Activated CD8-positive, alpha-beta memory T cell treated with anti-CD3 and anti-CD28 coated beads, Interleukin-2, amount 50 U/mL, for 1 hour (primary cell): ENCODE measurements at regions not wholly inside any gene's neighbourhood (a gene's known extent, or its start where the extent isn't known, plus 50 kb on each side); places are given as distances from the start of the nearest gene placed in this dataset.
"Not testable (repeated sequence)": the region's sequence is repeated elsewhere in the genome, so short reads cannot be mapped to it uniquely, and the experiment has no call there.

Source experiments
- DNase-seq: peaks from one replicate; pipeline ENCODE4 v3.0.0-alpha.2; 2020; ENCODE audit errors: extremely low read depth

DNA sequence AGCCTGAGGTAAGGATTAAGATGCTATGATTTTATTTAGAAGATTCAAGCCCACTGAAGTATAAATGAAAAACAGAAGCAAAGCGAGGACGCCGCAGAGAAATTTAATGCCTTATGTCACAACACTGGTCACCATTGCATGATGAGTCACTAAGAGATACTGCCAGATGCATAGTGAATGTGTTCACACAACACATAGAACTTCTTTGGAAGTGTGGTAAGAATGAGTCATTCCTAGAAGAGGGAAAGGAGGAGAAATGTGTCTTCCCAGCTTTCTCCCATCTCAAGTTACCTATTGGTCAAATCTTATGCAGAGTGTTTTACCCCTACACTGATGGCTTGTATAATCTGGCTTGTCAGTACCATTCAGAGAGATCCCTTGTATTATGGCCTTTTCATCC, 465.3 kb upstream of the ARRDC3 start:
- DNase-seq, result no peak

DNA sequence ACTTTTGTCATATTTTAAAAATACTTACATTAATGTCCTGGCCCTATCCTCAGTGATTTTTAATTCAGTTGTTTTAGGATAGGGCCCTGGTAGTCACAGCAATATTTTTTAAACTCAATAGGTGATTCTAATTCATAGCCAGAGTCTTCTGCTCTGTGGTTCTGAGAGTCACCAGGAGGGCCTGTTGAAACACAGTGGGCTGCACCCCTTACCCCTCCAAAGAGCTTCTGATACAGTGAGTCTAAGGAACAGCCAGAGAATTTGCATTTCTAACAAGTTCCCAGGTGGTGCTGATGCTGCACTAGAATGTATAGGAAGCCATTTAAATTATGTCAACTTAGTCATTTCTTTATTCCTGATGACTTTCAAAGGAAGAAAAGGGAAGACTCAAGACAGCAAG, 458.3 kb upstream of the ARRDC3 start:
- no peak for DNase-seq

DNA sequence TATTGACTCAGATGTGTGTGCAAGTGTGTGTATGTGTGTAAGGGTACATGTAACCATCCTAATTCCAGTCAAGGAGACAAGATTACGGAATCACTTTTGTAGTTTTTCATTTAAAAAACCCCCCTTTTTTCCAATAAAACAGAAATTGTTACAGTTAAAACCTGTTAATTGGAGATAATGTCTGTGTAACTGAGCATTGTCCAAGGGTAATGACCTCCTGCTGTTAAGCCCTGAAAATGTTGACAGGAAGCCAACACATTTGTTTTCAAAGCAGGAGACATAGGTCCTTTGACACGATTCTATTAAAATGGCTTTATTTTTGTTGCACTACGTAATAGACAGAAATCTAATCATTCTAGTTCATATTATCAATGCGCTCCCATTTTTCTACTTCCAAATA, 457.3 kb upstream of the ARRDC3 start:
- no peak for DNase-seq

DNA sequence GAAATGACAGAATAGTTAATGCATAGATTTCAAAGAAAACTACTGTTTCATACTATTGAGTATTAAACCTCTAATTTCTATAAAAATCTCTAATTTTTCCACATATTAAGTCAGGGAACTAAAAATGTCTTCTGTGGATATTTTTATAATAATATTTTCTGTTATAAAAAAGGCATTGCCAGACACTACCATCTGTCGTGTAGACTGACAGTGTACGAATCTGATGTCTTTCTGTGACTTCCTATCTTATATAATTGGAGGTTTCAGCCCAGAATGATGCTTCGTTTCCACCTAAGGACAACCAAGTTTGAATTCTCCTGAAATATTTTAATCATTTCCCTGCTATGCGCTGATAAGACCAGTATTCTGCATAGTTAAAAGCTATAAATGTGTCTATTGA, 456.6 kb upstream of the ARRDC3 start:
- DNase-seq, result no peak

DNA sequence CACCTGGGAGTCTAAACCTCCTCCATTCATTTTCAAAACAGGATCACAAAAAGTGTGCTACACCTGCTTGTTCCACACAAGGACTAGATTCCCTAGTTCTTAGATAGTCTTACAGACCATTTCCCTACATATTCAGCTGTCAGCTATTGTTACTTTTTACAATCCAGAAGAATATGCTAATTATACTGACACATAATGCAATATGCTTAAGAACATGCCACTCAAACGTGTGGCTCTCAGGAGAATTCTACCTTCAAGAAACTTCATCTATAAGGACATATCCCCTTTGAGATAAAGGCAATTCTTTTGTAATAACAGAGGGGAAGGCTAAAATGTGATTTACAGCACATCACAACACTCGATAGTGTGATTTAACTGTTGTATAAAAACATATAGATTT, 456.1 kb upstream of the ARRDC3 start:
- no peak for DNase-seq

DNA sequence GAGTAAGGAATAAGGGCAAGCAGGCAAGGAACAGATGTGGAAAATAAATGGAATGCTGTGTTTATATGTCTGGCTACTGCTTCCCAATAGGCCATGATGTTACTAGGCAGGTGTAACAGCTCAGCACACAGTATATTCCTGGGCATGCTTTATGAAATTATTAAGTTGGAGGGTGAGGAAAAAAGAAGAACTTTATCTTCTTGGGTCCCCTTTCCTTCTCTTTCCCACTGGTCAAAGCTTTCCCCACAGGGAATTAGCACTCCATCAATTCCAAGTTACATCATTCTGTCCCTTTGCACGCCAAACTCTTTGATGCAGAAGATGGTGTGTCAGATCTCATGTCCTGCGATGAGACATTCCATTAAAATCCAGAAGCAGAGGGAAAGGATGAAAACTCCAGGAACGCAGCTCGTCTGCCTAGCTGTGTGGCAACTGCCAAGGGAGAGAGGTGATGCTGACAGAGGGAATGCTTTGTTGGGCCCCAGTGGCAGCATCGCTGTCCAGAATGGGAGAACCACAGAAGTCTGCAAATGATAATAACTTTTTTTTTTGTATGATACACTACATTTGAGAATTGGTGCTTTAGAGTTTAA, 447.3 kb upstream of the ARRDC3 start:
- no peak for DNase-seq

DNA sequence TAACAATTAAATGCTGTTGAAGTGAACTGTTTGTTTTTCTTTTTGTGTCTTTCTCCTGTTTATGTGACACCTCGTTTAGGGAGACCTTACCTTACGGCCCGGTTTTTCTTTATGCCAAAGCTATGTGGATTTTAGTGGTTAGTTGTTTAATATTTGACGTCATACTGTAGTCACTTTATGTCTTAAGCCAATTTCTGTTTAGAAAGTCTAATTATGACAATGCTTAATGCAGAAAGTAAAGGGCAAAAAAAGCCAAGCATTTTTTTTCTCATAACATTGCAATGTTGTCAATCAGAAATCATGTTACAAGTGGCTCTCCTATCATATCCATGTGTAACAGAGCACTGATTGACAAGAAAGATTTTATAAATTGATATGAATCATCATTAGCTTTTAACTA, 442.5 kb upstream of the ARRDC3 start:
- no peak for DNase-seq

DNA sequence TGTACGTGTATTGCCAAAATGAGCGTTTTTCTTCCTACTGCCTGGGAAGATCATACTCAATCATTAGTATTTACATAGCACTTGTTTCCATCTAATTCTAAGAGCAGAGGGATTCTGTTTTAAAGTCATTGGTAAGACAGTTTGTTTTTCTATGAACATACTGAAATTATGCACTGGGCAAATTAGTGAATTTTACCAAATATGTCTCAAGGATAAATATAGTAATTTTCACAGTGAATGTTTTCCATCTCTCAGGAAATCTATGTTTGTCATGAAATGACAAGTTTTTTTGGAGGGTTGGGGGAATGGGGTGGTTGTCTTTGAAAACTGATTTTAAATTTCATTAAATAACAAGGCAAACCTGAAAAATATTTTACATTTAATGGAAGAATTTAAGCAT, 441.3 kb upstream of the ARRDC3 start:
- no peak for DNase-seq

DNA sequence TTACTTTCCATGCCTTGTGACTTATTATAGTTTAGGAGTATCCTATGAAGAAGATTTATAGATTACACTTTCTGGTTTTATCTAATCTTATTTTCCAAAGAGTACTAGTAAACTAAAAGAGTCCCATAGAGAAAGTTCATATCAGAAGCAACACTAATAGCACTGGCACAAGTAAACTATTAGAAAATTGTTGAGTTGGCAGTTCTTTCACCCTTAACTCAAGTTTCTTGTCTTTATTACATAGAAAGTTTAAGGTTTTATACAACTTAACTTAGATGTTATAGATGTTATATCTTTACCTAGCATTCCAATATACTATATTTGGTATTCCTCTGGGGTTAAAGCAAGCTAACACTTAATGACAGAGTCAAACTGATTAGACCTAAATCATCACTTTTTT, 437.8 kb upstream of the ARRDC3 start:
- DNase-seq, result no peak

DNA sequence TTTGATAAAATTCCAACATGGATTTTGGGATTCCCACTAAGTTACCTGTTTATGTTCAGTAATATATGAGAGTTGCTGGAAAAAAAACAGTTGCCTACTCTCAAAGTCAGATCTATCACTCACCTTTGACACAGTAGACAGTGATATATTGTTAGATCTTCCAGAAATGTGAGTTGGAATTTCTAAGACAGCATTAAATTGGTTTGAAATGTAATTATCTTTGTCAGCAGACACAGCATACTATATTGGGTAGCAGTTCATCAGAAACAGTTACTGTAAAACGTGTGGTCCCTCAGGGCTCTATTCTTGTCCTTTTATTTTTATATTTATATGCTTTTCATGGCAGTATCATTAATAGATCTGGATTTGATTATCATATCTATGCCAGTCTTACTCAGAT, 433.6 kb upstream of the ARRDC3 start:
- no peak for DNase-seq

DNA sequence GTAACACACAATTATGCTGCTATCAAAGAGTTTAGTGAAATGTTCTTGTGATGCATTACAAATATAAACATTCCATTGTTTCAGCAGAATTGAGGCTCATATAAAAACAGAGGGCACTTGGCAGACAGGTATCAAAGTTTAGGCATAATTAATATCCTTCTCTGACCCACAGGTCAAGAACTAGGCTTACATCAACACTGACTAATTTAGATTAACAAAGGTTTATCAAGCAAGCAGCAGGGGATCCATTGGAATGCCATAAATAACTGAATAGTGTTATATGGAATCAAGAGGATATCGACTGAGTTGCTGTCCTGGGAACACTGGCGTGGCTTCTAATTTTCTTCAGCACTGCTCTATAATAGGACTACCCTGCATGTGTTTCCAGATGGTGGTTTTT, 414.5 kb upstream of the ARRDC3 start:
- no peak for DNase-seq

DNA sequence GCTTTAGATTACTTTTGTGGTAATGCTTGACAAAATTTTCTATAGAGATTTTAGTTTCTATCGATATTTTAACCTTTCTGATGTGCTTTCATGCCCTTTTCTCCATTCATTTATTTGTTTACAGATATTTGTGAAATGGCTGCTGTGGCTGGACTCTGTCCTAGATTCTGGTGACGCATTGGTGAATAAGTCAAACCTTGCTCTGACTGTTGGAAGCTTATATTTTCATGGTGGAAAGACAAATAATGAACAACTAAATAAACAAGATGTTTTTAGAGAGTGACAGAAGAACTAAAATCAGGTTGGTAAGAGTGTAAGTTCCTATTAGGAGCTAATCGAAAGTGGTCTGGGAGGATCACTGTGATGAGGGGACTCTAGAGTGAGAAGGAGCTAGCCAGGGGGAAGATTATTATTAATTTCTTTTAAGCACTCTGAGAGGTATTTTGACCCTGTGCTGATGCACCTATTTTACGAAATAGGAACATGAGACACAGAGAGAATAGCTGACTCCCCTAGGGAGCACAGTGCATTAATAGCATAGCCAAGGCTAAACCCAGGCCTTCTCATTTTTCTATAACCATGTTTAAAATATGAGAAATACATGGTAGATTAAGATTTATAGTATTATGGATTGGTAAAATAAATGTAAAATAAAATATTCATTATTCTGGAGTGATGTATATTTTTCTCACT, 411.9 kb upstream of the ARRDC3 start:
- no peak for DNase-seq

DNA sequence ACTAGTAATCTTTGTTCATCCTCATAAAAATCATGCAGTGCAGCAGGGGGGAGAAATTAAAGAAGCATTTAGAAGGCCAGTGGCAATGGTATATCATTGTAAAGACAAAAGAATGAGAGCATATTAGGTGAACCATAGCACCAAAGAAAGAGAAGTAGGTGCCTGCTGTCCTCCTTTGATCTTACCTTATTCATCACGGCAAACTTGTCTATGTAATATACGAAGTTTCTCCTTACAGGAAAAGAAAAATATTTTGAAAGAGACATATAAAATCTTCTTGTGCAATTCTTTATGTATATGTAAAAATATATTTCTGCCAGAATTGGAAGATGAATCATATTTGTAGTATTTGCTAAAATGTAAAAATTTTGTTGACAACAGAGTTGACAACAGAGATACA, 411.3 kb upstream of the ARRDC3 start:
- DNase-seq, result no peak

DNA sequence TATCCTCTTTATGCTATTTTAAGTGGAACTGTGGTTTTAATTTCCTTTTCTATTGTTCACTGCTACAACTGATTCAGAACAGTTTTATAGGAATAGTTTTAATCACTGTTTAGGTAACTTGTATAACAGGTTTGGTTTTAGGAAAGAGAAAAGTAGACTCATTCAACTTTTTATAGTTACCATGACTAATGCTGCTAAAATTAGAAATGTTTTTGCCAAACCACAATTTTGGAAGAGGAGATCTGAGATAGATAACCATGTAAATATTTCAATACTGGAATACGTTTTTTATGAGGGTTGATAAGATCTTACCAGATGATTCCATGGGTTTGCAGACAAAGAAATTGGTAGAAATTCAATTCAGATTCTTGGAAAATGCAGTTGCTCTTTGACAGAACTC, 404.6 kb upstream of the ARRDC3 start:
- no peak for DNase-seq

DNA sequence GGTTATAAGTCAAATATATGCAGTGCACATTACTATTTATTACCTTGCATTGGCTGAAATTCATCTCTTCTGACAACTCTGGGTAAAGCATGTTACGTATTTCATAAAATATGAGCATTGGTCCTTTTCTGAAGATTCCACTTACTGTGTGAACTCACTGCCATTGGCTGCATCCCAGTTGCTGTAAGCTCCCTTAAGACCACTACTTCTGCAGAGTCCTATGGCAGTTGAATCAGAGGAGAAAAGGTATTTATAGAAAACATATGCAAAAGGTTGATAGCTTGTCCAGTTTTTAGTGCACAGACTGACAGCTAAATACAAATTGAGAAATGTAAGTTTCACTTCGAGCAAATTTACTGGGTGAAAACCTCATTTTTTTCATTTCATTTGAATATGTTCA, 394.6 kb upstream of the ARRDC3 start:
- no peak for DNase-seq

DNA sequence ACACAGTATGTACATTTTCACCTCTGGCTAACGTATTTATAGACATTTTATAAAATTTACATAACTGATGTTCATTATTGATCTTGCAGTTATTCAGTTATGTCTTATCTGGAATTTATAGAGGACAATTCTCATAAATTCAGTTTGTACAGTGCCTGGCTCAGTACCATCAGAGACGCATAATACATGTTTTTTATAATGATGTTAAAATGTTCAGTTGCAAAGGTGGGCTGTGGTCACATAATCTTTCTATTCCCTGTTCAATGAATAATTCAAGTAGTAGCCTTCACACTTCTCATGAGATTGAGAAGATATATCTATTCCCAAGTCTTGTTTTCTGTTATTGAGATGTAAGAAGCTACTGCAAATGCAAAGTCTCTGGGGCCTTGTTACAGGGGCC, 393.1 kb upstream of the ARRDC3 start:
- no peak for DNase-seq

DNA sequence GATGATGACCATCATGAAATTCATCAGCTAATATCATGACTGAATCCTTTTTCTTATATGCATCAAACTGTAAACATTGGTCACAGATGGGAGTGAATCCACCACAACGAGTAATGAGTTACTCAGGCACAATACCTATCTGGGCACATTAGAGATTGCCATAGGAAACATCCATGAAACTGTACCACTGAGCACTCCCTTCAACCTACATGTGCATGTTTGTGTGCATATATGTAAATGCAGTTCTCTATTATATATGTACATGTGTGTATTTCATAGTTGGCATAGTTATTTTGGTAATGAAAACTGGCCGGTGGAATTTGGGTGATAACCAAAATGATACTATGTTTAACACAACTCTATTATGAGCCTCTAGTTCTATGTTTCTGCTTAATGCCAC, 387.3 kb upstream of the ARRDC3 start:
- no peak for DNase-seq

DNA sequence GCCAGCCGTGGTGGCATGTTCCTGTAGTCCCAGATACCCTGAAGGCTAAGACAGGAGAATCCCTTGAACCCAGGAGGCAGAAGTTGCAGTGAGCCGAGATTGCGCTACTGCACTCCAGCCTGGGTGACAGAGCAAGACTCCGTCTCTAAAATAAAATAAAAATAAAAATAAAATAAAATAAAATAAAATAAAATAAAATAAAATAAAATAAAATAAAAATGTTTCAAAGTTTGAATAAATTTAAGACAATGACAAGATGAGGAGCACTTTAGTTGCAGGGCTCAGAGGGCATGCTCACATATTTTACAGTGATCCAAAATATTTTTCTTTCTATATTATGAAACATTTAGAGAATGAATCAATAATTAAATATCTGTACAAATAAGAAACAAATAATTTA, 374.3 kb upstream of the ARRDC3 start:
- not testable (repeated sequence) for DNase-seq

DNA sequence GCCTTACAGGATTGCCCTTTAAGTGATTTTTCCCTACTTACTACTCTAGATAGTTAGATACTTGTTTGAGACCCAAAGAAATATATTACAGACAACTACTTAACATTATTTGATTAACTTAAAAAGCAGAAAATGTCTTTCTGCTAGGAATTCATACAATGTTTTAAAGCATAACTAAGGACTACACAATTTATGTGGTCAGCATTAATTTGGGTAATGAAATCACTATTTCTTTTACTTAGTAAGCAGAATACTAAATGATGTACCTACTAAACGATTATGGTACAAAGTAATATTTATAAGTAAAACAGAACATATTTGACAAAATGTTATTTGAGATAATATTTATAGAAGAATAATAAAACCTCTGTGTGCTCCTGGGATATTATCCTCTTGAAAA, 371.9 kb upstream of the ARRDC3 start:
- DNase-seq, result no peak

DNA sequence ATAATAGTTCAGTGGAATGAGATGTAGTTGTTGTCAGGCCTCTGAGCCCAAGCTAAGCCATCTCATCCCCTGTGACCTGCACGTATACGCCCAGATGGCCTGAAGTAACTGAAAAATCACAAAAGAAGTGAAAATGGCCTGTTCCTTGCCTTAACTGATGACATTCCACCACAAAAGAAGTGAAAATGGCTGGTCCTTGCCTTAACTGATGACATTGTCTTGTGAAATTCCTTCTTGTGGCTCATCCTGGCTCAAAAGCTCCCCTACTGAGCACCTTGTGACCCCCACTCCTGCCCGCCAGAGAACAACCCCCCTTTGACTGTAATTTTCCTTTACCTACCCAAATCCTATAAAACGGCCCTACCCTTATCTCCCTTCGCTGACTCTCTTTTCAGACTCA, 361.4 kb upstream of the ARRDC3 start:
- not testable (repeated sequence) for DNase-seq

DNA sequence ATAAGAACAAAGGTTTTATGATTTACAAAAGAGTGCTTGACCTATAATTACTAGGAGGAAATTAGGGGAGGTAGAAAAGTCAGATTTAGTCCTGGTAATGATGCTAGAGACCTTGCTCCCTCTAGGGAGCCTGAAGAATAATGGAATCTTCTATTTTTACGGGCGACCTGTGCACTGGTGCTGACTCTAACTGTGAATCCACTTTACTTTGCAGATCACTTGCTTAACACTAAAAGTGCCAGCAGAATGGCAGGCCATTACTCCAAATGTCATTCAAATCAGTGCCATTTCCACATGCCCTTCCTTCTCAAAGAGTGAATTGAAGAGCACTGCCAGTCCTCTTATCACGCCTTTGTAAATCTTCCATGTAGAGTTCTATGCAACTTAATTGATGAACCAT, 359.4 kb upstream of the ARRDC3 start:
- no peak for DNase-seq

DNA sequence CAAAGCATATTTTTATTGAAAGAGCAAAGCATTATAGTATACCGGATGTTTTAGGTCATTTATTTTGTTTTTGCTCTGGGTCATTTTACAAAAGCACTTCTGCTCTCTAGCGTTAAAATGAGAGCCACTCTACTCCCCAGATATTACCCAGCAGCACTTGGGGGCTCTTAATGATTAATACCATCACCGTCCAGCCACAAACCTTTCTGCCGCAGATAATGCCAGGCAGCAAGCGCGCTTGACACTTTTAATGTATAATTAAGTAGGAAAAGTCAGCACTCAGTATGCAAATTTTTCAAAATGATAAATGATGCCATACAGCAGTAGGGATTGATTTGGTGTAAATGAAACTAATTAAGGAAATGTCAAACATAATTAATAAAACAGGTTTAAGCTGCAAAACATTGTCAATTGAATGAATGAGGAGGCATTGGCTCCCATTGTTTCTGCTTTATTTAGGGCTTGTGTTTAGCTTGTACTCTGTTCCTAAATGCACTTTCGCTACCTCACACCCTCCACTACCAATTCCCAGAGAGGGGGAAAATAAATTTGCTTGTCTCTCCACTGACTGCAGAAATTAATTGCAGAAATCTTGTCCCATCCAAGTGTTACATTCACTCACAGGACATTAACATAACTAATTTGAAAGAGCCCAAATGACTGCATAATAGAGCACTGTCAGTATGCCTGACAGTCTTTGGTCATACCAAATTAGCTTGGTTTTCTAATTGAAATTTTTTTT, 358.8 kb upstream of the ARRDC3 start:
- no peak for DNase-seq

DNA sequence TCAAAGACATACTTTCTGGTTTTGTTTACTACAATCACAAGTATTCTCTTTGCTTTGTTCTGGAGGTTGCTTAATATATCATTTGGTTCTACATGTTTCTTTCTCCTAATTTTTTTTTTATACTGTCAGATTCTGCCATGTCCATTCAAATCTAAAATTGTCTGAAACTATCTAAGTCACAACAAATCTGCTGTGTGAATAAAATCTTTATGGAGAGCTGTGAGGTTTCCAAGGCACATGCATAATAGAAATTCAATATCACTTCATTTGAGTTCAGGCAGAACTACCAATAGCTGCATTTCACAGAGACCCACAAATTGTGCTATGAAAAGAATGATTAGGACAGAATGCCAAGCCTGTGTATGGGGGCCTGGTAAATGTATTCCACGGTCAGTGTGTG, 346.9 kb upstream of the ARRDC3 start:
- DNase-seq, result no peak
